ENCODE measurements at regions not wholly inside any gene's neighbourhood (a gene's known extent, or its start where the extent isn't known, plus 50 kb on each side); places are given as distances from the start of the nearest gene placed in this dataset.

GRCh38 chr5:9838916-9839315 lies 208.8 kb upstream of the TAS2R1 start:
- TF ChIP-seq MYC (IDR thresholded peaks at IDR 0.05; ENCODE audit: low read depth, low read length) (no peak), CTCF (IDR thresholded peaks at IDR 0.05; ENCODE audit: low read depth, low read length) (no peak), POLR2A (IDR thresholded peaks at IDR 0.05; ENCODE audit: extremely low read depth, insufficient read length) (no peak), MAX (IDR thresholded peaks at IDR 0.05; ENCODE audit: low read depth, low read length) (no peak)

Data from NB4 (cell line).